ENCODE measurements at regions not wholly inside any gene's neighbourhood (a gene's known extent, or its start where the extent isn't known, plus 50 kb on each side); places are given as distances from the start of the nearest gene placed in this dataset.

GRCh38 chr9:75812141-75812540 lies 78.3 kb upstream of the PCSK5 start:
- Mint-ChIP-seq H3K36me3 (ENCODE audit: insufficient read depth in 1 of 3, low read depth in 3 of 3) (peaks cover 4 to 15% (median 6%) of the 10 kb centered on the region in 3 experiments; a peak in 4 of 7 replicates), H3K4me1 (no peaks in the 10 kb centered on the region), H3K4me3 (no peak overlapping the region), H3K27ac (no peak overlapping the region), H3K27me3 (ENCODE audit: low read depth) (no peaks in the 10 kb centered on the region), H3K9me3 (peaks cover 34 to 39% of the 10 kb centered on the region in 2 experiments)
- Histone ChIP-seq H3K9me3 (ENCODE audit: control insufficient read depth, low read depth, low read length) (no peaks in the 10 kb centered on the region), H2BK12ac (ENCODE audit: insufficient read length, low read depth, low read length) (no peak overlapping the region), H2AFZ (ENCODE audit: low read length) (no peak overlapping the region), H2AK5ac (ENCODE audit: insufficient read length, low read length) (no peak overlapping the region), H3K9ac (ENCODE audit: extremely low read depth, insufficient read length, low read length) (no peak overlapping the region), H3K27me3 (ENCODE audit: insufficient read depth, low read length) (no peaks in the 10 kb centered on the region), H3T11ph (ENCODE audit: low read length) (no peak overlapping the region), H3K56ac (ENCODE audit: insufficient read length, low read depth, low read length) (no peak overlapping the region), H3K27ac (ENCODE audit: insufficient read length, low read depth, low read length) (no peak overlapping the region), H3K23me2 (ENCODE audit: insufficient read length, low read depth, low read length, poor library complexity, severe bottlenecking) (no peaks in the 10 kb centered on the region), H3K4me1 (ENCODE audit: insufficient read depth, low read length) (no peaks in the 10 kb centered on the region), H2BK20ac (ENCODE audit: low read depth, low read length, poor library complexity, severe bottlenecking) (no peak overlapping the region), H3K14ac (ENCODE audit: insufficient read depth, low read length) (no peak overlapping the region), H2BK120ac (ENCODE audit: low read depth, low read length, poor library complexity, severe bottlenecking) (no peak overlapping the region), H3K23ac (ENCODE audit: insufficient read length, low read depth, low read length) (no peak overlapping the region), H3K18ac (ENCODE audit: insufficient read length, low read depth, low read length) (no peak overlapping the region), H4K91ac (ENCODE audit: insufficient read length, low read depth, low read length) (no peak overlapping the region), H2BK15ac (ENCODE audit: low read depth, low read length) (no peak overlapping the region), H3K79me2 (ENCODE audit: insufficient read depth, low read length) (no peaks in the 10 kb centered on the region), H3K4me2 (ENCODE audit: insufficient read depth, insufficient read length, low read length) (no peak overlapping the region), H3K79me1 (ENCODE audit: insufficient read depth, low read depth, low read length, poor library complexity, severe bottlenecking) (no peaks in the 10 kb centered on the region), H4K8ac (replicated peaks; ENCODE audit: insufficient read length, low read depth, low read length) (no peak overlapping the region), H4K5ac (ENCODE audit: insufficient read length, low read depth, low read length) (no peak overlapping the region), H2BK5ac (ENCODE audit: insufficient read length, low read length) (no peak overlapping the region), H4K20me1 (ENCODE audit: control insufficient read depth, insufficient read depth, insufficient read length) (no peaks in the 10 kb centered on the region), H3K4ac (ENCODE audit: low read depth, low read length) (no peak overlapping the region)
- no CpG with 5 or more reads among the region's 2 CpGs for WGBS (ENCODE audit: extremely low coverage, insufficient read length, low lambda C conversion rate)
- TF ChIP-seq, protein P1, sequence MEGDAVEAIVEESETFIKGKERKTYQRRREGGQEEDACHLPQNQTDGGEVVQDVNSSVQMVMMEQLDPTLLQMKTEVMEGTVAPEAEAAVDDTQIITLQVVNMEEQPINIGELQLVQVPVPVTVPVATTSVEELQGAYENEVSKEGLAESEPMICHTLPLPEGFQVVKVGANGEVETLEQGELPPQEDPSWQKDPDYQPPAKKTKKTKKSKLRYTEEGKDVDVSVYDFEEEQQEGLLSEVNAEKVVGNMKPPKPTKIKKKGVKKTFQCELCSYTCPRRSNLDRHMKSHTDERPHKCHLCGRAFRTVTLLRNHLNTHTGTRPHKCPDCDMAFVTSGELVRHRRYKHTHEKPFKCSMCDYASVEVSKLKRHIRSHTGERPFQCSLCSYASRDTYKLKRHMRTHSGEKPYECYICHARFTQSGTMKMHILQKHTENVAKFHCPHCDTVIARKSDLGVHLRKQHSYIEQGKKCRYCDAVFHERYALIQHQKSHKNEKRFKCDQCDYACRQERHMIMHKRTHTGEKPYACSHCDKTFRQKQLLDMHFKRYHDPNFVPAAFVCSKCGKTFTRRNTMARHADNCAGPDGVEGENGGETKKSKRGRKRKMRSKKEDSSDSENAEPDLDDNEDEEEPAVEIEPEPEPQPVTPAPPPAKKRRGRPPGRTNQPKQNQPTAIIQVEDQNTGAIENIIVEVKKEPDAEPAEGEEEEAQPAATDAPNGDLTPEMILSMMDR (conservative IDR thresholded peaks at IDR 0.05) = no peak
- DNase-seq = no peak

All from H9 (cell line).